Activated CD4-positive, alpha-beta T cell treated with anti-CD3 and anti-CD28 coated beads, Interleukin-2, Interleukin-4, amounts not matched to agents 100 ng/mL and 50 ng/mL, durations not matched to agents 16 hours and 8 hours (primary cell): ENCODE measurements at regions not wholly inside any gene's neighbourhood (a gene's known extent, or its start where the extent isn't known, plus 50 kb on each side); places are given as distances from the start of the nearest gene placed in this dataset.

ENCODE experiments used
- DNase-seq: peaks from one replicate; pipeline ENCODE4 v3.0.0-alpha.2; 2020; ENCODE audit warnings: low spot score

- peak; percentile 65 for DNase-seq
These were observed 460.5 kb downstream of the COG6 start for GRCh38 chr13:40116008-40116407.

- DNase-seq, result no peak
These were observed 462.9 kb downstream of the COG6 start for GRCh38 chr13:40118337-40118736.

DNA sequence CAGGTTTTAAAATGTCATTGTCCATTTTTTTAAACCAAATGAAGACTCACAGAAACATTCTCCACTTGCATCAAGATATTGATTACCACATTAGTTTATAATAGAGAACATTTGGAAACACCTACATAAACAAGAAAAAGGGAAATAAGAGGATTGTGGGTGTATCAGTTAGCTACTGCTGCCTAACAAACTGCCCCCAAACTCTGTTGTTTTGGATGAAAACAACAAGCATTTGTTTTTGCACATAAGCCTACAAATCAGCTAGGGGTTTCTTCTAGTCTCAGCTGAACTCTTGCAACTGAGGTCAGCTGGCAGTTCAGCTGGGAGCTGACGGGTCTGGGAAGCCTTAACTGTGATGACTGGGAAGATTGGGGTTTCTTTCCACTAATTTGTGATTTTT, 464.4 kb downstream of the COG6 start:
- DNase-seq, result no peak

GRCh38 chr13:40120288-40120687, 464.8 kb downstream of the COG6 start:
- no peak for DNase-seq

DNA sequence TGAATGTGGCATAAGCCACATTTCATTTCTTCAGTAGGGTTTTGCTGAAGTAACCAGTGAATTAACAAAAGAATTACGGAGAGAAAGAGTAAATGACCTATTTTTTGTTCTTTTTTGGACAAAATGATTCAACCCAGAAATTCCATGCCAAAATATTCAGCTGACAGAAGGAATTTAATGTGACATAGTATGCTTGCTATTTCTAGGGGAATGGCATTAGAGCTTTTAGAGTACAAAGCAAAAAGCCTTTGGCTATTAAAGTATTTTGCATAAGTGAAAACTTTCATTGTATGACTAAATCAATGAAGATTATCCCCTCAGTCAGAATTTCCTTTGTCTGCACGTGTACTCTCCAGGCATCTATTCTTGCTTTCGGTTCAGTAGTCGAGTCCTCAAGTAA, 465.3 kb downstream of the COG6 start:
- no peak for DNase-seq

DNA sequence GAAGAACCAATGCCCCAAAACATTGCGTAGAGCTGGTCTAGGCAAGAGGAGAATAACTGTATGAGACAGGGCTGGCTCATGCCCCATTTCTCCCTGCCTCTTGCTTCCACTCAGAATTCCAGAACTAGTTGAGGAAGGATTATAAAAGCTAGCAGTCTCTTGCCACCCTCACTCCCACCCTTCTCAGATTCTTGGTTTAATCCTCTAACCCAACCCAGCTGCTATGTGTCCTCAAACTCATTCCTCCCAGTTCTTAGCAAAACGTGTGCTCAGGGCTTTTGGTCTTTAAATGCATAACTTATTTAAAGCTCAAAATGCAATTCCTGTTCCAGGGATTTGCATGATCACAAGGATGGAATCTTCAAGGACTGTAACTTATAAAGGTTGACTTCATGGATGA, 466.3 kb downstream of the COG6 start:
- no peak for DNase-seq

GRCh38 chr13:40123962-40124632, 468.6 kb downstream of the COG6 start:
- DNase-seq, result no peak

- no peak for DNase-seq
These were observed 469.2 kb downstream of the COG6 start for GRCh38 chr13:40124633-40125015.

DNA sequence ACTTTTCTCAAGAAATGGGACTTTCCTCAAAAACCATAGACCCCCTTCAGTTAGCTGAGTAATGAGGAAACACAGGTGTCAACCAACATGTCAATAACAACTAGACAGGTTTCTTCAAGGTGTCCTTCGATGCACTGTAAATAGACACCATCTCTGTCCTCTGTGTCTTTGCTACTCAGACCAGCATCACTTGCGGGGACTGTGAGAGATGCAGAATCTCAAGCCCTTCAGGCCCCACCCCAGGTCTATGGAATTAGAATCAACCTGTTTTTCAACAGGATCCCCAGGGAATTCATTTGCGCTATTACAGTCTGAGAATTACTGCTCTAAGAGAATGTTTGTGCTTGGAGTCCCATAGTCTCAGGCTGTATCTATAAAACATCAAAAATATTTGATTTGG, 469.9 kb downstream of the COG6 start:
- DNase-seq, result no peak

DNA sequence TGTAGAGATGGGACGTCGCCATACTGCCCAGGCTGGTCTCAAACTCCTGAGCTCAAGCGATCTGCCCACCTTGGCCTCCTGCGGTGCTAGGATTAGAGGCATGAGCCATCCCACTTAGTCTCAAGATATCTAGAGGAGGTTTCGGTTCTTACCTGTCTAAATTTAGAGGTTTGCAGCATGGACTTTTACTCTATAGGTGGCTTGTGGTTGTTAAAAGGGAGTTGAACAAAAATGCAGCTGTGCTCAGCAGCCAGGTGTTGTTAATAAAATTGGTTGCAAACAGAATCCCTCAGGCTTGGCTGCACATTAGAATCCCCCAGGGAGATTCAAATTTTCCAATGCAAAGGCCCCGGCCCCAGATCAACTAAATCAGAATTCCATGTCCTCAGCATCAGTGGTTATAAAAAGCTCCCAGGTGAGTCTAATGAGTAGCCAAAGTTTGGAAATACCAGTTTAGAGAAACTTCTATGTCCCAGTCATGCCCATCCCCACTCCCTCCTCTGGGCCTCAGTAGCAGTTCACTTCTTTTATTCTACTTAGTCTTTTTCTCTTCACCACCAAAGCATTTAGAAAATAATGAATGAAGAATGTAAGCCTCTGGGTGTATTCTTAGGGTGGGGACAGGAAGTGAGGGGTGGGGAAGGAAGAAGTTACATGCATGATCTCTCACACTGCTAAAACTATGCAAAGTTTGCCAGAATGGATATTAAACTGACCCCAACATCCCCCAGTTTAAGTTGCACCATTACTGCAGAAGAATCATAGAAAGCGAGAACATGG, 471.0 kb downstream of the COG6 start:
- DNase-seq, result no peak

DNA sequence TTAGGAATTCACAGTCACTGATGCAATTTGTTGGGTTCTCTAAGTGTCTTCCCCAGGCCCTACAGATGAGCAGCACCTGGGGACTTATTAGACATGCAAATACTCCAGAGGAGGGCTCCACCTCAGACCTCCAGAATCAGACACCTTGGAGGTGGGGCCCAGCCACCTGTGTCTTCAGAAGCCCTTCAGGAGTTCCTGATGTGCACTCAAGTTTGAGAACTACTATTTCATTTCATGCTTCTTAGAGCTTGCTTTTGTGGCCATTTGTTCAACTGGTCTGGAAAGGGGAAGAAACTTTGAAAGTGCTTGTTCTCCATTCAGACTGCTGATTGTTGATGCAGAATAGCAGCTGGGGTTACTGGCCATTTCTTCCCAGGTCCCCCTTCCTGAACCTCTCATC, 472.0 kb downstream of the COG6 start:
- no peak for DNase-seq

DNA sequence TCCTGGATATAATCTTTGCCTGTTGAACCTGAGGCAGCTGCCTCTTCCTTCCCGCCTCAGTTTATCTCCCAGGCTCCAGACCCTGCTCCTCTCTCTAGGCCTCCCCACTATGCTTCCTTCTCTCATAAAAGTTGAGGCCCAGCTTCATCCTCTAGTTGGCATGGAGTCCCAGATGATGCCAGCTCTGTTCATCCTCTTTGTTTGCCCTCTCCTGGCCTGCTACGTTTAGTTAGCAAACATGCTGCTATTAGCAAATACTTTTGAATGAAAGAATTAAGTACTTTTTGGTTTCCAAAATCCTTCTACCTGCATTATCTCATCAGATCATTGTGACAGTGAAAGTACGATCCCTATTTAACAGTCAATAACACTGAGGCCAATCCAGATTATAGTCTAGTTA, 472.5 kb downstream of the COG6 start:
- DNase-seq, result no peak

- DNase-seq, result no peak
These were observed 474.0 kb downstream of the COG6 start for GRCh38 chr13:40129467-40129866.

GRCh38 chr13:40130871-40131636, 475.6 kb downstream of the COG6 start:
- no peak for DNase-seq

DNA sequence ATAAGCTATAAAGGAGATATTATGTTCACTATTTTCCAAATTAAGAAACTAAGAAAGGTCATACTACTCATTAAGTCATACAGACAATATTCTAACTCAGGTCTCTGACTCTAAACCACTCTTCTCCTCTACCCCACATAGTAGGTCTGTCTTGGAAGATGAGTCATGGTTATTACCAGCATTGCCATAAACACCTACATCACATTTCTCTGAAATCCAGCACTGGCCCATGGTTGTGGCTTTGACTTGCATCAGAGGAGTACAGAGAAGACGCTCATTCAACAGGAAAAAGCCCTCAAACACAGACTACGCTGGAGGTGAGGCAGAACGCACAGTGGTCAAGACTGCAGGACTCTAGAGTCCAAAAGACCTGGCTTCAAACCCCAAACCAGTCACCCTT, 476.8 kb downstream of the COG6 start:
- DNase-seq, result peak; percentile 65

GRCh38 chr13:40136896-40137295, 481.4 kb downstream of the COG6 start:
- no peak for DNase-seq

DNA sequence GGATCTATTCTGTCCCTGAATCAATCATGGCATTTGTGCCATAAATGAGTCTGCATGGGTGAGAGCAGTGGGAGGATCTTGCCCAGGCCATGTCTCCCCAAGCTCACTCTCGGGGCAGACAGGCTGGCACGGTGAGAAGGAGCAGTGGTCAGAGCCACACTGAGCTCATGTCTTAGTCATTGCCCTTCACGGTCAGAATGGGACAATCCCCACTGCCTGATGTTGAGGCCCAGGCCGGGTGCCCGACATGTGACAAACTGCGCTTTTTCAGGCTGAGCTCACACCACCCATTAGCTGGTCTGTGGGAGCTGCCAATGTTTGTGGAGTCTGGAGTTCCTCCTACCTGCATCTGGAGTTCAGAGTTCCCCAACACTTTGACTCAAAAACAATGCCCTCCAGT, 481.9 kb downstream of the COG6 start:
- no peak for DNase-seq

DNA sequence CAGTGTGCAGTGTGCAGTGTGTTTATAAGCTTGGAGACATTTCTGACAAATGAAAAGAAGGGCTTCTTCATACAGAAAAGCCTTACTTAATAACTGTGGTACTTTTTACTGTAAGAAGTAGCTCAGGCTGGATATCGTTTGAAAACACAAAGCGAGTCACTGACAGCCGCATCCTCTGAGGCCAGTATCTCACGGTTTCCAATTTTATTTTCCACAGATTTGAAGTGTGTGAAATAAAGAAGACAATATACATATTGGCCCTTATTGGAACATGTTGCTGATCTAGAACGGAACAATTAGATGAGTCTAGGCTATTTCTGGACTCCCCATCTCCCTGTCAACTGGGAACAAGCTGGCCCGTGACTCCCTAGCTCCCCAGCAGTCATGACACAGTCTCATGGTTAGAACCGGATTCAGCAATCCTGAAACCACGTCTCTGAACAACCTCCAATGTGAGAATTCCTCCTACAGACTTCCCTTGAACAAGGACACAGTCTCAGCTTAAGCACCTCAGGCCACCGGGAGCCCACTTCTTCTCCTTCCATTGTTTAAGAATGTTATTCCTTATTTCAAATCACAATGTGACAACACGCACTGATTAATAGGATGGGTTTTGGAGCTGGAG, 484.5 kb downstream of the COG6 start:
- DNase-seq, result no peak

- no peak for DNase-seq
These were observed 486.5 kb downstream of the COG6 start for GRCh38 chr13:40141859-40142555.

DNA sequence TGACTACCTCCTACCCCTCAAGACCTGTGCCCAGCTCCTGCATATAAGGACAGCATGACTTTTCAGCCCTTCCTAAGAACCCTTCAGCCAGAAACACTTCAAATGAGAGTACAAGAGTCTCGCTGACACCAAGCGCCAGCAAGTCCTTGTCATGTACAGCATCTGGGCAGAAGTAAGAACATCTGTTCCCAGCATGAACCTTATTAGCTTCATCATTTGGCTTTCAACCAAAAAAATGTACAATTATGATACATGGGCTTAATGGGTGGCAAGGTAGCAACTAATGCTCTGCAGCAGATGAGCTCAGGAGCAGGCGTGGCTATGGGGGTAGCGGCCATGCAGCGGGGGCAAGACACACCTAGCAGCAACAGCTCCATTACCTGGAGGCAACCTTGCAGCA, 487.6 kb downstream of the COG6 start:
- DNase-seq, result no peak

DNA sequence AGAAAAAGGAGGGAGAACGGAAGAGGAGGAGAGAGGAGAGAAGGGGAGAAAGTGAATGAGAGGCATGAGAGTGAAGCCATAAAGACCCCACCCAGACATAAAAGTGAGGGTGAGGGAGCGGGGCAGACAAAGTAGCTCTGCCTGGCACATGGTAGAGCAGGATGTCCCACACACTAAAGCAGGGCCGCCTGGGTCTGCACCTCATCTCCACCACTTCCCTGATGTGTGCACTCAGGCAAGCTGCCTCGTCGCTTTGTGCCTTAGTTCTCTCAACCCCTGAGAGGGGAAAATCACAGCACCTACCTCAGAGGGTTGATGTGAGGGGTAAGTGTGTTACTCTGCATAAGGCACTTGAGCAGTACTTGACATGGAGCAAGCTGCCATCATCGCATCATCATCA, 488.1 kb downstream of the COG6 start:
- no peak for DNase-seq

- DNase-seq, result peak; percentile 60
These were observed 489.7 kb downstream of the COG6 start for GRCh38 chr13:40145139-40145538.
